GM12864 (cell line): ENCODE measurements at regions not wholly inside any gene's neighbourhood (a gene's known extent, or its start where the extent isn't known, plus 50 kb on each side); places are given as distances from the start of the nearest gene placed in this dataset.

Experiments used
- DNase-seq: peaks from one replicate; pipeline ENCODE4 v3.0.0-alpha.2; 2011; ENCODE audit warnings: low read depth
- H3K4me3 ChIP-seq: 2 replicates; pipeline ENCODE4 v1.5.1; 2011; ENCODE audit warnings: mild to moderate bottlenecking, low read depth, low read length, control low read depth
- CTCF ChIP-seq: IDR thresholded peaks from 2 replicates; pipeline ENCODE4 v1.5.1; 2011; ENCODE audit warnings: low read depth, mild to moderate bottlenecking, moderate library complexity, low read length, control low read depth, inconsistent platforms; ENCODE audit errors: missing control alignments

GRCh38 chr3:99410789-99411311, 227.5 kb upstream of the COL8A1 start:
- no peak for DNase-seq

GRCh38 chr3:99409961-99410360, 228.4 kb upstream of the COL8A1 start:
- DNase-seq, result no peak
- no peak overlapping the region for H3K4me3 ChIP-seq
- TF ChIP-seq CTCF, result no peak

More at GRCh38 chr3:99410789-99411311, 227.5 kb upstream of the COL8A1 start:
- H3K4me3 ChIP-seq, result no peak overlapping the region
- no peak for TF ChIP-seq CTCF

GRCh38 chr3:99407257-99407656, 231.1 kb upstream of the COL8A1 start:
- TF ChIP-seq CTCF, result no peak
- DNase-seq, result no peak
- no peak overlapping the region for H3K4me3 ChIP-seq

- DNase-seq, result no peak
- no peak for TF ChIP-seq CTCF
- no peak overlapping the region for H3K4me3 ChIP-seq
Observed at GRCh38 chr3:99402755-99403154, 235.6 kb upstream of the COL8A1 start.

GRCh38 chr3:99400352-99400751, 238.0 kb upstream of the COL8A1 start:
- H3K4me3 ChIP-seq, result no peak overlapping the region
- no peak for TF ChIP-seq CTCF
- DNase-seq, result no peak

- no peak for TF ChIP-seq CTCF
- DNase-seq, result no peak
- H3K4me3 ChIP-seq, result no peak overlapping the region
Observed at GRCh38 chr3:99396651-99397275, 241.6 kb upstream of the COL8A1 start.
